ENCODE measurements at regions not wholly inside any gene's neighbourhood (a gene's known extent, or its start where the extent isn't known, plus 50 kb on each side); places are given as distances from the start of the nearest gene placed in this dataset.
"Not testable (repeated sequence)": the region's sequence is repeated elsewhere in the genome, so short reads cannot be mapped to it uniquely, and the experiment has no call there.

- Histone ChIP-seq H3K4me1 (ENCODE audit: insufficient read depth, low read length) (no peaks in the 10 kb centered on the region), H3K27me3 (ENCODE audit: insufficient read depth, low read length) (no peaks in the 10 kb centered on the region), H3K27ac (ENCODE audit: low read depth, low read length) (no peak overlapping the region), H3K9me3 (ENCODE audit: insufficient read depth, low read depth, low read length) (no peaks in the 10 kb centered on the region), H3K9ac (ENCODE audit: low read depth, low read length) (no peak overlapping the region), H3K4me3 (ENCODE audit: low read length) (no peak overlapping the region), H3K36me3 (ENCODE audit: insufficient read depth, low read length) (no peaks in the 10 kb centered on the region)
- WGBS: 90% methylated on average over 4 of the region's 4 CpGs
Observed at GRCh38 chr14:53411125-53411524, 258.0 kb upstream of the DDHD1 start.

GRCh38 chr14:53409969-53410368, 256.8 kb upstream of the DDHD1 start:
- Histone ChIP-seq H3K27ac (ENCODE audit: low read depth, low read length) (no peak overlapping the region), H3K36me3 (ENCODE audit: insufficient read depth, low read length) (no peaks in the 10 kb centered on the region), H3K4me3 (ENCODE audit: low read length) (no peak overlapping the region), H3K9me3 (ENCODE audit: insufficient read depth, low read depth, low read length) (no peaks in the 10 kb centered on the region), H3K27me3 (ENCODE audit: insufficient read depth, low read length) (no peaks in the 10 kb centered on the region), H3K9ac (ENCODE audit: low read depth, low read length) (no peak overlapping the region), H3K4me1 (ENCODE audit: insufficient read depth, low read length) (no peaks in the 10 kb centered on the region)
- 94% methylated on average over 4 of the region's 4 CpGs for WGBS

GRCh38 chr14:53409289-53409688, 256.2 kb upstream of the DDHD1 start:
- H3K27ac ChIP-seq (ENCODE audit: low read depth, low read length): no peak overlapping the region
- H3K27me3 ChIP-seq (ENCODE audit: insufficient read depth, low read length): no peaks in the 10 kb centered on the region
- 100% methylated on average over 1 of the region's 2 CpGs for WGBS
- no peaks in the 10 kb centered on the region for H3K36me3 ChIP-seq (ENCODE audit: insufficient read depth, low read length)
- H3K4me3 ChIP-seq (ENCODE audit: low read length): no peak overlapping the region
- no peaks in the 10 kb centered on the region for H3K9me3 ChIP-seq (ENCODE audit: insufficient read depth, low read depth, low read length)
- no peak overlapping the region for H3K9ac ChIP-seq (ENCODE audit: low read depth, low read length)
- H3K4me1 ChIP-seq (ENCODE audit: insufficient read depth, low read length): no peaks in the 10 kb centered on the region

GRCh38 chr14:53408175-53408879, 255.2 kb upstream of the DDHD1 start:
- Histone ChIP-seq H3K9ac (ENCODE audit: low read depth, low read length) (no peak overlapping the region), H3K27me3 (ENCODE audit: insufficient read depth, low read length) (no peaks in the 10 kb centered on the region), H3K4me3 (ENCODE audit: low read length) (no peak overlapping the region), H3K36me3 (ENCODE audit: insufficient read depth, low read length) (no peaks in the 10 kb centered on the region), H3K9me3 (ENCODE audit: insufficient read depth, low read depth, low read length) (no peaks in the 10 kb centered on the region), H3K4me1 (ENCODE audit: insufficient read depth, low read length) (no peaks in the 10 kb centered on the region), H3K27ac (ENCODE audit: low read depth, low read length) (no peak overlapping the region)
- WGBS: 95% methylated on average over 2 of the region's 2 CpGs

GRCh38 chr14:53406519-53406918, 253.4 kb upstream of the DDHD1 start:
- Histone ChIP-seq H3K27ac (ENCODE audit: low read depth, low read length) (no peak overlapping the region), H3K4me1 (ENCODE audit: insufficient read depth, low read length) (no peaks in the 10 kb centered on the region), H3K27me3 (ENCODE audit: insufficient read depth, low read length) (no peaks in the 10 kb centered on the region), H3K4me3 (ENCODE audit: low read length) (no peak overlapping the region), H3K9me3 (ENCODE audit: insufficient read depth, low read depth, low read length) (no peaks in the 10 kb centered on the region), H3K9ac (ENCODE audit: low read depth, low read length) (no peak overlapping the region), H3K36me3 (ENCODE audit: insufficient read depth, low read length) (no peaks in the 10 kb centered on the region)
- WGBS: 100% methylated on average over 1 of the region's 1 CpG

GRCh38 chr14:53401646-53402045, 248.5 kb upstream of the DDHD1 start:
- Histone ChIP-seq H3K27me3 (ENCODE audit: insufficient read depth, low read length) (no peaks in the 10 kb centered on the region), H3K9me3 (ENCODE audit: insufficient read depth, low read depth, low read length) (no peaks in the 10 kb centered on the region), H3K4me3 (ENCODE audit: low read length) (no peak overlapping the region), H3K4me1 (ENCODE audit: insufficient read depth, low read length) (no peaks in the 10 kb centered on the region), H3K9ac (ENCODE audit: low read depth, low read length) (no peak overlapping the region), H3K36me3 (ENCODE audit: insufficient read depth, low read length) (no peaks in the 10 kb centered on the region), H3K27ac (ENCODE audit: low read depth, low read length) (no peak overlapping the region)
- 65% methylated on average over 3 of the region's 3 CpGs for WGBS

- no peak overlapping the region for H3K4me3 ChIP-seq (ENCODE audit: low read length)
- H3K4me1 ChIP-seq (ENCODE audit: insufficient read depth, low read length): no peaks in the 10 kb centered on the region
- no peaks in the 10 kb centered on the region for H3K36me3 ChIP-seq (ENCODE audit: insufficient read depth, low read length)
- H3K9me3 ChIP-seq (ENCODE audit: insufficient read depth, low read depth, low read length): peaks cover 10% of the 10 kb centered on the region
- no peak overlapping the region for H3K9ac ChIP-seq (ENCODE audit: low read depth, low read length)
- H3K27ac ChIP-seq (ENCODE audit: low read depth, low read length): no peak overlapping the region
- 66% methylated on average over 6 of the region's 7 CpGs for WGBS
- no peaks in the 10 kb centered on the region for H3K27me3 ChIP-seq (ENCODE audit: insufficient read depth, low read length)
Observed at GRCh38 chr14:53399057-53399456, 245.9 kb upstream of the DDHD1 start.

- Histone ChIP-seq H3K9ac (ENCODE audit: low read depth, low read length) (no peak overlapping the region), H3K9me3 (ENCODE audit: insufficient read depth, low read depth, low read length) (peaks cover 10% of the 10 kb centered on the region), H3K36me3 (ENCODE audit: insufficient read depth, low read length) (no peaks in the 10 kb centered on the region), H3K27ac (ENCODE audit: low read depth, low read length) (no peak overlapping the region), H3K27me3 (ENCODE audit: insufficient read depth, low read length) (no peaks in the 10 kb centered on the region), H3K4me1 (ENCODE audit: insufficient read depth, low read length) (no peaks in the 10 kb centered on the region), H3K4me3 (ENCODE audit: low read length) (no peak overlapping the region)
- WGBS: 89% methylated on average over 1 of the region's 2 CpGs
Observed at GRCh38 chr14:53398616-53399015, 245.5 kb upstream of the DDHD1 start.

- not testable (repeated sequence) for H3K4me3 ChIP-seq (ENCODE audit: low read length); H3K9me3 ChIP-seq (ENCODE audit: insufficient read depth, low read depth, low read length); H3K9ac ChIP-seq (ENCODE audit: low read depth, low read length); H3K27ac ChIP-seq (ENCODE audit: low read depth, low read length); H3K36me3 ChIP-seq (ENCODE audit: insufficient read depth, low read length); H3K27me3 ChIP-seq (ENCODE audit: insufficient read depth, low read length); H3K4me1 ChIP-seq (ENCODE audit: insufficient read depth, low read length)
- WGBS: 97% methylated on average over 3 of the region's 4 CpGs
Observed at GRCh38 chr14:53395267-53395666, 242.1 kb upstream of the DDHD1 start.

- Histone ChIP-seq H3K9ac (ENCODE audit: low read depth, low read length) (no peak overlapping the region), H3K27me3 (ENCODE audit: insufficient read depth, low read length) (no peaks in the 10 kb centered on the region), H3K4me1 (ENCODE audit: insufficient read depth, low read length) (no peaks in the 10 kb centered on the region), H3K9me3 (ENCODE audit: insufficient read depth, low read depth, low read length) (peaks cover 10% of the 10 kb centered on the region), H3K27ac (ENCODE audit: low read depth, low read length) (no peak overlapping the region), H3K36me3 (ENCODE audit: insufficient read depth, low read length) (no peaks in the 10 kb centered on the region), H3K4me3 (ENCODE audit: low read length) (no peak overlapping the region)
- WGBS: 92% methylated on average over 4 of the region's 4 CpGs
Observed at GRCh38 chr14:53391631-53392285, 238.6 kb upstream of the DDHD1 start.

- no peaks in the 10 kb centered on the region for H3K36me3 ChIP-seq (ENCODE audit: insufficient read depth, low read length)
- 73% methylated on average over 2 of the region's 2 CpGs for WGBS
- H3K4me3 ChIP-seq (ENCODE audit: low read length): no peak overlapping the region
- no peaks in the 10 kb centered on the region for H3K4me1 ChIP-seq (ENCODE audit: insufficient read depth, low read length)
- no peak overlapping the region for H3K27ac ChIP-seq (ENCODE audit: low read depth, low read length)
- H3K9me3 ChIP-seq (ENCODE audit: insufficient read depth, low read depth, low read length): peaks cover 10% of the 10 kb centered on the region
- H3K27me3 ChIP-seq (ENCODE audit: insufficient read depth, low read length): no peaks in the 10 kb centered on the region
- no peak overlapping the region for H3K9ac ChIP-seq (ENCODE audit: low read depth, low read length)
Observed at GRCh38 chr14:53391156-53391555, 238.0 kb upstream of the DDHD1 start.

All from HUES64 (cell line).